GM18909 (cell line): ENCODE measurements at regions not wholly inside any gene's neighbourhood (a gene's known extent, or its start where the extent isn't known, plus 50 kb on each side); places are given as distances from the start of the nearest gene placed in this dataset.
"Not testable (repeated sequence)": the region's sequence is repeated elsewhere in the genome, so short reads cannot be mapped to it uniquely, and the experiment has no call there.

Experiments
- ATAC-seq: cut with Tn5 transposase; IDR thresholded peaks from one replicate; pipeline ENCODE4 v1.9.1; 2021; ENCODE audit warnings: mild to moderate bottlenecking; ENCODE audit not compliant: unreplicated experiment, poor library complexity

- ATAC-seq = no peak
Observed at GRCh38 chr1:8230292-8230621, 87.7 kb upstream of the SLC45A1 start.

- no peak for ATAC-seq
Observed at GRCh38 chr1:8228253-8228652, 89.7 kb upstream of the SLC45A1 start.

- not testable (repeated sequence) for ATAC-seq
Observed at GRCh38 chr1:8227674-8228073, 90.2 kb upstream of the SLC45A1 start.

GRCh38 chr1:8226747-8227146 lies 91.2 kb upstream of the SLC45A1 start:
- ATAC-seq = no peak

GRCh38 chr1:8226024-8226423 lies 91.9 kb upstream of the SLC45A1 start:
- not testable (repeated sequence) for ATAC-seq

GRCh38 chr1:8223526-8223925 lies 94.4 kb upstream of the SLC45A1 start:
- ATAC-seq = no peak

GRCh38 chr1:8222789-8223188 lies 95.1 kb upstream of the SLC45A1 start:
- ATAC-seq = no peak

GRCh38 chr1:8219530-8219929 lies 98.4 kb upstream of the SLC45A1 start:
- ATAC-seq = no peak

- ATAC-seq = no peak
Observed at GRCh38 chr1:8218351-8219092, 99.4 kb upstream of the SLC45A1 start.

GRCh38 chr1:8217809-8218208 lies 100.1 kb upstream of the SLC45A1 start:
- no peak for ATAC-seq

GRCh38 chr1:8217011-8217711 lies 100.8 kb upstream of the SLC45A1 start:
- ATAC-seq = no peak

GRCh38 chr1:8216005-8216404 lies 101.9 kb upstream of the SLC45A1 start:
- ATAC-seq = no peak

- no peak for ATAC-seq
Observed at GRCh38 chr1:8214501-8215173, 103.3 kb upstream of the SLC45A1 start.

GRCh38 chr1:8213676-8214075 lies 104.2 kb upstream of the SLC45A1 start:
- ATAC-seq = no peak

- no peak for ATAC-seq
Observed at GRCh38 chr1:8213136-8213535, 104.8 kb upstream of the SLC45A1 start.

GRCh38 chr1:8212580-8213031 lies 105.3 kb upstream of the SLC45A1 start:
- ATAC-seq = no peak

- ATAC-seq = no peak
Observed at GRCh38 chr1:8211883-8212579, 105.9 kb upstream of the SLC45A1 start.

- ATAC-seq = no peak
Observed at GRCh38 chr1:8211251-8211882, 106.5 kb upstream of the SLC45A1 start.

GRCh38 chr1:8207202-8207601 lies 110.7 kb upstream of the SLC45A1 start:
- ATAC-seq = no peak

- ATAC-seq = no peak
Observed at GRCh38 chr1:8206391-8206790, 111.5 kb upstream of the SLC45A1 start.
